A549 (cell line): ENCODE measurements at regions not wholly inside any gene's neighbourhood (a gene's known extent, or its start where the extent isn't known, plus 50 kb on each side); places are given as distances from the start of the nearest gene placed in this dataset.

ENCODE experiments used
- ATAC-seq, 2 experiments: fragments of 200-7000 bp in 1 of 2; fragments of >200 bp in 1 of 2; cut with Nextera tagmentation in 1 of 2; cut with Tn5 transposase in 1 of 2; 3 replicates each; pipeline versions ENCODE4 v1.8.0 to v1.9.1; 2018 to 2020; ENCODE audit warnings: mild to moderate bottlenecking in 1 of 2, moderate library complexity in 1 of 2
- CTCF ChIA-PET: fragments of 300-600 bp; sonication (Branson Sonifier 250); formaldehyde crosslinking; extraction: SDS; loops from one replicate; lab custom pipeline; 2021; ENCODE audit warnings: antibody characterized with exemption, inconsistent platforms; lab: Yijun Ruan, JAX
- POLR2A ChIA-PET: fragments of 350-600 bp; formaldehyde crosslinking; extraction: SDS; loops from one replicate; lab custom pipeline; 2021; ENCODE audit warnings: antibody characterized with exemption, inconsistent platforms; lab: Yijun Ruan, JAX
- DNase-seq, 2 experiments: peaks; one replicate each; pipeline versions ENCODE4 v3.0.0 to v3.0.0-alpha.2; 2011 to 2016; ENCODE audit warnings: low read depth in 1 of 2, low spot score in 1 of 2
- FAIRE-seq: peaks from 2 replicates; lab custom pipeline; 2011; peaks lifted over from hg19 to GRCh38; lab: Jason Lieb, UNC
- H3K27ac ChIP-seq, 2 experiments: fragments of >200 bp; sonication (Bioruptor Twin); formaldehyde crosslinking; 3 replicates each; pipeline ENCODE4 v1.5.1; 2016 to 2017
- H3K4me1 ChIP-seq: fragments of >200 bp; sonication (Bioruptor Twin); formaldehyde crosslinking; 3 replicates; pipeline ENCODE4 v1.6.1; 2016
- H3K4me2 ChIP-seq: fragments of >200 bp; sonication (Bioruptor Twin); formaldehyde crosslinking; 3 replicates; pipeline ENCODE4 v1.6.1; 2016
- H3K4me3 ChIP-seq: fragments of >200 bp; sonication (Bioruptor Twin); formaldehyde crosslinking; 3 replicates; pipeline ENCODE4 v1.5.1; 2016
- H3K9me3 ChIP-seq: fragments of >200 bp; sonication (Bioruptor Twin); formaldehyde crosslinking; 3 replicates; pipeline ENCODE4 v1.6.1; 2016
- BCL3 ChIP-seq: fragments of >200 bp; sonication (Bioruptor Twin); formaldehyde crosslinking; IDR thresholded peaks from 3 replicates; pipeline ENCODE4 v1.6.1; 2016
- CBX8 ChIP-seq: fragments of 200-600 bp; sonication (generic); IDR thresholded peaks from 2 replicates; pipeline ENCODE4 v1.6.1; 2016
- CEBPB ChIP-seq, 2 experiments: fragments of >200 bp in 1 of 2; sonication (Bioruptor Twin) in 1 of 2; formaldehyde crosslinking in 1 of 2; IDR thresholded peaks; 2 replicates each; pipeline ENCODE4 v1.6.1; 2012 to 2016
- EHF ChIP-seq: fragments of 250-450 bp; sonication (Bioruptor Pico); IDR thresholded peaks from 2 replicates; pipeline ENCODE4 v1.5.0; 2020; ENCODE audit warnings: mild to moderate bottlenecking
- EP300 ChIP-seq, 2 experiments: fragments of >200 bp; sonication (Bioruptor Twin); formaldehyde crosslinking; IDR thresholded peaks; 2 replicates in 1 of 2; 3 replicates in 1 of 2; pipeline ENCODE4 v1.6.1; 2016 to 2017
- ESRRA ChIP-seq: fragments of 150-350 bp; IDR thresholded peaks from 2 replicates; pipeline ENCODE4 v1.6.1; 2014; ENCODE audit warnings: mild to moderate bottlenecking, low read length, borderline replicate concordance
- FOSB ChIP-seq: fragments of 250-450 bp; sonication (Bioruptor Pico); IDR thresholded peaks from 2 replicates; pipeline ENCODE4 v1.5.0; 2020; ENCODE audit warnings: mild to moderate bottlenecking, moderate library complexity
- FOSL2 ChIP-seq, 2 experiments: fragments of 450-650 bp in 1 of 2; fragments of >200 bp in 1 of 2; sonication (Bioruptor Twin) in 1 of 2; formaldehyde crosslinking; IDR thresholded peaks; 2 replicates each; pipeline versions ENCODE4 v1.5.0 to v1.6.1; 2016 to 2020; ENCODE audit warnings: mild to moderate bottlenecking in 1 of 2, moderate library complexity in 1 of 2
- HEYL ChIP-seq: fragments of 250-450 bp; sonication (Bioruptor Pico); IDR thresholded peaks from 2 replicates; pipeline ENCODE4 v1.8.0; 2021; ENCODE audit warnings: mild to moderate bottlenecking, moderate library complexity
- HOXB5 ChIP-seq: fragments of 250-450 bp; sonication (Bioruptor Pico); IDR thresholded peaks from 2 replicates; pipeline ENCODE4 v1.5.0; 2020; ENCODE audit warnings: mild to moderate bottlenecking, moderate library complexity
- MAZ ChIP-seq: fragments of 150-350 bp; IDR thresholded peaks from 2 replicates; pipeline ENCODE4 v1.6.1; 2014; ENCODE audit warnings: antibody characterized with exemption, low read depth, low read length, borderline replicate concordance
- POLR2AphosphoS2 ChIP-seq: conservative IDR thresholded peaks from 2 replicates; pipeline ENCODE4 v1.6.1; 2012; ENCODE audit warnings: low read length, improper control_type of control experiment, inconsistent platforms
- RARB ChIP-seq: fragments of 250-450 bp; sonication (Bioruptor Pico); IDR thresholded peaks from 2 replicates; pipeline ENCODE4 v1.8.0; 2021; ENCODE audit warnings: mild to moderate bottlenecking, moderate library complexity
- REST ChIP-seq: fragments of 200-600 bp; sonication (generic); IDR thresholded peaks from 2 replicates; pipeline ENCODE4 v1.6.1; 2016; ENCODE audit warnings: antibody characterized with exemption, mild to moderate bottlenecking, moderate library complexity
- SMC3 ChIP-seq: fragments of >200 bp; sonication (Bioruptor Twin); formaldehyde crosslinking; IDR thresholded peaks from 3 replicates; pipeline ENCODE4 v1.6.1; 2018; ENCODE audit warnings: inconsistent platforms
- SREBF2 ChIP-seq: fragments of 450-650 bp; IDR thresholded peaks from 2 replicates; pipeline ENCODE4 v1.6.1; 2014; ENCODE audit warnings: mild to moderate bottlenecking, moderate library complexity
- ZFP36 ChIP-seq: fragments of 450-650 bp; IDR thresholded peaks from 2 replicates; pipeline ENCODE4 v1.6.1; 2014; ENCODE audit warnings: borderline replicate concordance; ENCODE audit not compliant: partially characterized antibody
- ZNF302 ChIP-seq: fragments of 250-450 bp; sonication (Bioruptor Pico); IDR thresholded peaks from 2 replicates; pipeline ENCODE4 v1.9.0; 2021; ENCODE audit warnings: inconsistent platforms, mild to moderate bottlenecking, moderate library complexity
- WGBS: methylation state at CpG from one replicate; pipeline ENCODE4 v1.1.6; 2017; ENCODE audit errors: missing lambda C conversion rate; 5-methylcytosine and 5-hydroxymethylcytosine counted together
- TF ChIP-seq, protein P1 (sequence below): fragments of 450-650 bp; IDR thresholded peaks from 2 replicates; pipeline ENCODE4 v1.6.1; 2014; ENCODE audit warnings: antibody characterized with exemption
- TF ChIP-seq, protein P2 (sequence below): fragments of >200 bp; sonication (Bioruptor Twin); formaldehyde crosslinking; IDR thresholded peaks from 3 replicates; pipeline ENCODE4 v1.5.1; 2016

DNA sequence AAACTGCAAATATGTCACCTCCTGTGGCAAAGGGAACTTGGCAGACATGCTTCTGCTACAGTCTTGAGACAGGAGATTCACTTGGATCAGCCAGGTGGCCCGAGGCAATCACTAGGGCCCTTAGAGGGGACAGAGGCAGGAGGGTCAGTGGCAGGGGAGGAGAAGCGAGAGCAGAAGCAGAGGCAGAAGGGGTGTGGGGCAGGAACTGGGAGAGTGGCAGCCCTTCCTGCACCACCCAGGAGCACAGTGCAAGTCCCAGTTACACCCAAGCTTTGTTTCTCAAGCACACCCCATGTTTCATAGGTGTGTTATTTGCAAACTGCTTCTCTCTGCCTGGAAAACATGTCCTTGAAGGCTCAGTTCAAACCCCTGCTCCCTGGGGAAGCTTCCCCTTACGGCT, 309.7 kb upstream of the MYT1L start:
- Histone ChIP-seq H3K4me3 (no peak overlapping the region), H3K4me2 (no peak overlapping the region), H3K4me1 (no peaks in the 10 kb centered on the region), H3K27ac (no peak overlapping the region), H3K9me3 (no peaks in the 10 kb centered on the region)
- CTCF ChIA-PET: interaction anchor here (1.0 kb wide), 1 partner anchor 22 kb away, joined by 3 read pairs; no protein-coding TSS in a partner anchor
- POLR2A ChIA-PET: no interaction called here
- DNase-seq (no peak), FAIRE-seq (no peak), ATAC-seq (no peak)
- 30% methylated on average over 3 of the region's 3 CpGs for WGBS
- TF ChIP-seq HEYL (CRISPR knock-in tag): no peak
- TF ChIP-seq CBX8: no peak
- TF ChIP-seq, protein P1, sequence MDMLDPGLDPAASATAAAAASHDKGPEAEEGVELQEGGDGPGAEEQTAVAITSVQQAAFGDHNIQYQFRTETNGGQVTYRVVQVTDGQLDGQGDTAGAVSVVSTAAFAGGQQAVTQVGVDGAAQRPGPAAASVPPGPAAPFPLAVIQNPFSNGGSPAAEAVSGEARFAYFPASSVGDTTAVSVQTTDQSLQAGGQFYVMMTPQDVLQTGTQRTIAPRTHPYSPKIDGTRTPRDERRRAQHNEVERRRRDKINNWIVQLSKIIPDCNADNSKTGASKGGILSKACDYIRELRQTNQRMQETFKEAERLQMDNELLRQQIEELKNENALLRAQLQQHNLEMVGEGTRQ: no peak
- TF ChIP-seq BCL3: no peak
- TF ChIP-seq, protein P2, sequence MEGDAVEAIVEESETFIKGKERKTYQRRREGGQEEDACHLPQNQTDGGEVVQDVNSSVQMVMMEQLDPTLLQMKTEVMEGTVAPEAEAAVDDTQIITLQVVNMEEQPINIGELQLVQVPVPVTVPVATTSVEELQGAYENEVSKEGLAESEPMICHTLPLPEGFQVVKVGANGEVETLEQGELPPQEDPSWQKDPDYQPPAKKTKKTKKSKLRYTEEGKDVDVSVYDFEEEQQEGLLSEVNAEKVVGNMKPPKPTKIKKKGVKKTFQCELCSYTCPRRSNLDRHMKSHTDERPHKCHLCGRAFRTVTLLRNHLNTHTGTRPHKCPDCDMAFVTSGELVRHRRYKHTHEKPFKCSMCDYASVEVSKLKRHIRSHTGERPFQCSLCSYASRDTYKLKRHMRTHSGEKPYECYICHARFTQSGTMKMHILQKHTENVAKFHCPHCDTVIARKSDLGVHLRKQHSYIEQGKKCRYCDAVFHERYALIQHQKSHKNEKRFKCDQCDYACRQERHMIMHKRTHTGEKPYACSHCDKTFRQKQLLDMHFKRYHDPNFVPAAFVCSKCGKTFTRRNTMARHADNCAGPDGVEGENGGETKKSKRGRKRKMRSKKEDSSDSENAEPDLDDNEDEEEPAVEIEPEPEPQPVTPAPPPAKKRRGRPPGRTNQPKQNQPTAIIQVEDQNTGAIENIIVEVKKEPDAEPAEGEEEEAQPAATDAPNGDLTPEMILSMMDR: no peak
- no peak for TF ChIP-seq ESRRA
- TF ChIP-seq POLR2AphosphoS2: no peak
- TF ChIP-seq EP300 (IDR thresholded peaks at IDR 0.05): no peak
- TF ChIP-seq HOXB5 (CRISPR knock-in tag): no peak
- TF ChIP-seq ZNF302: no peak
- no peak for TF ChIP-seq FOSL2 (IDR thresholded peaks at IDR 0.05)
- TF ChIP-seq FOSL2 (CRISPR knock-in tag; IDR thresholded peaks at IDR 0.05): no peak
- no peak for TF ChIP-seq RARB (CRISPR knock-in tag)
- no peak for TF ChIP-seq REST
- no peak for TF ChIP-seq SMC3
- no peak for TF ChIP-seq EHF
- no peak for TF ChIP-seq CEBPB (IDR thresholded peaks at IDR 0.05)
- no peak for TF ChIP-seq ZFP36
- TF ChIP-seq SREBF2: no peak
- no peak for TF ChIP-seq MAZ
- no peak for TF ChIP-seq FOSB (CRISPR knock-in tag)

- DNase-seq (no peak), FAIRE-seq (no peak), ATAC-seq (no peak)
- Histone ChIP-seq H3K4me1 (no peaks in the 10 kb centered on the region), H3K4me2 (no peak overlapping the region), H3K9me3 (no peaks in the 10 kb centered on the region), H3K4me3 (no peak overlapping the region), H3K27ac (no peak overlapping the region)
- CTCF ChIA-PET: interaction anchor here (1.0 to 1.2 kb wide), 2 partner anchors 8 to 22 kb away, joined by 3 to 4 read pairs; no protein-coding TSS in a partner anchor
- WGBS: 43% methylated on average over 7 of the region's 7 CpGs
- POLR2A ChIA-PET: no interaction called here
- no peak for TF ChIP-seq SMC3
Measured at GRCh38 chr2:2640371-2640770, 309.3 kb upstream of the MYT1L start.
